ENCODE measurements at regions not wholly inside any gene's neighbourhood (a gene's known extent, or its start where the extent isn't known, plus 50 kb on each side); places are given as distances from the start of the nearest gene placed in this dataset.
A peak's percentile ranks its signal among the peaks of the same experiment; 100 is the strongest.

DNA sequence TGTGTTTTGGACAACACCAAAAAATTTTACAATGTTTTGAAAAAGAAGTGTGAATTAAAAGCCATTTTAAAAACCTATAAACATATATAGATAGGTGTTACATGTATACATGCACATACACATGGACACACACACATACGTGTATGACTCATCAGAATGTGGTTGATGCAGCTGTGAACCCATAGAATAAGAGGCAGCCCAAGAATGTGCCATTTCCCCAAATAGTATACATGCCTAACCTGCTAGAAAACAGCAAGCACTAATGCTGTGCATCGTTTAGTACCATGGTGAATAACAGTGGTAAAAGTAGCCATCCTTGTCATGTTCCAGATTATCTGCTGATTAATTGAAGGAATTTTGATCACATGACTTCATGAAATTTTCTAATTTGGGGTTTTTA, 149.0 kb downstream of the DSEL start:
- no peak overlapping the region for H3K4me3 ChIP-seq (ENCODE audit: low read depth, low read length)
- DNase-seq (ENCODE audit: low read depth, low spot score), result no peak
- CTCF ChIA-PET, result interaction anchor here (1.0 kb wide), 1 partner anchor 12 kb away, joined by 3 read pairs; no protein-coding TSS in a partner anchor
- POLR2A ChIA-PET, result no interaction called here
- TF ChIP-seq, protein P1, sequence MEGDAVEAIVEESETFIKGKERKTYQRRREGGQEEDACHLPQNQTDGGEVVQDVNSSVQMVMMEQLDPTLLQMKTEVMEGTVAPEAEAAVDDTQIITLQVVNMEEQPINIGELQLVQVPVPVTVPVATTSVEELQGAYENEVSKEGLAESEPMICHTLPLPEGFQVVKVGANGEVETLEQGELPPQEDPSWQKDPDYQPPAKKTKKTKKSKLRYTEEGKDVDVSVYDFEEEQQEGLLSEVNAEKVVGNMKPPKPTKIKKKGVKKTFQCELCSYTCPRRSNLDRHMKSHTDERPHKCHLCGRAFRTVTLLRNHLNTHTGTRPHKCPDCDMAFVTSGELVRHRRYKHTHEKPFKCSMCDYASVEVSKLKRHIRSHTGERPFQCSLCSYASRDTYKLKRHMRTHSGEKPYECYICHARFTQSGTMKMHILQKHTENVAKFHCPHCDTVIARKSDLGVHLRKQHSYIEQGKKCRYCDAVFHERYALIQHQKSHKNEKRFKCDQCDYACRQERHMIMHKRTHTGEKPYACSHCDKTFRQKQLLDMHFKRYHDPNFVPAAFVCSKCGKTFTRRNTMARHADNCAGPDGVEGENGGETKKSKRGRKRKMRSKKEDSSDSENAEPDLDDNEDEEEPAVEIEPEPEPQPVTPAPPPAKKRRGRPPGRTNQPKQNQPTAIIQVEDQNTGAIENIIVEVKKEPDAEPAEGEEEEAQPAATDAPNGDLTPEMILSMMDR (IDR thresholded peaks at IDR 0.05; ENCODE audit: insufficient read depth, low read length, missing control alignments), result no peak

DNA sequence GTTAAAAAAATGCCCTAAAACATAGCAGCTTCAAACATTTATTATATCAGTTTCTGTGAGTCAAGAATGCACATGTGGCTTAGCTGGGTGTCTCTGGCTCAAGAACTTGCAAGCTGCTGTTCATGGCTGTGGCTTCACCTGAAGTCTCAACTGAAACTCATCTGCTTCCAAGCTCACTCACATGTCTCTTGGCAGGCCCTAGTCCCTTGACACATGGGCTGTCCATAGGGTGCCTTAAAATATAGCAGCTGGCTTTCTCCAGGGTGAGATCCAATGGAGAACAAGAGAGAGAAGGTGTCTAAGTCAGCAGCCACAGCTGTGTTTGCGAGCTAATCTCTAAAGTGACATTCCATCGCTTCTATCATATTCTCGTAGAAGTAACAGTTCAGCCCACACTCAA, 152.8 kb downstream of the DSEL start:
- POLR2A ChIA-PET, result no interaction called here
- TF ChIP-seq, protein P1 (IDR thresholded peaks at IDR 0.05; ENCODE audit: insufficient read depth, low read length, missing control alignments), result no peak
- CTCF ChIA-PET, result interaction anchor here (0.7 to 1.1 kb wide), 2 partner anchors 62 to 64 kb away, joined by 3 read pairs; no protein-coding TSS in a partner anchor
- no peak overlapping the region for H3K4me3 ChIP-seq (ENCODE audit: low read depth, low read length)
- no peak for DNase-seq (ENCODE audit: low read depth, low spot score)

DNA sequence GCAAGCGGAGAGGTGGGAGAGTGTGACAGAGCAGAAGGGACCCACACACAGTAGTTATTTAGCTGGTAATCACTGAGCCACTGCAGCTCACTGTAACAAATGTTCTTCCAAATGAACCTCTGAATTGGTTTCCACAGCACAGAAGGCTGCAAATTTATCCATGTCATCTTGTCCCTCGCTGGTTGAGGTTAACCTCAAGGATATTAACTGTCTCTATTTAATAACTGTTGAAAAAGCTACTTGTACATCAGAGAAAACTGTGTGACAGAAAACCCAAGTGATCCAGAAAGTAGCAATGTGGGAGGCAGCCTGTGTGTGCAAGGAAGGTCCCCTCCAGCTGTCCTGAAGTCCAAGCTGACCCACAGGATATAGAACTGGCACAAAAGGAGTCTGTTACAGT, 153.6 kb downstream of the DSEL start:
- no peak for DNase-seq (ENCODE audit: low read depth, low spot score)
- no peak overlapping the region for H3K4me3 ChIP-seq (ENCODE audit: low read depth, low read length)
- ChIA-PET POLR2A (no interaction called here), CTCF (interaction anchor here (0.7 to 1.1 kb wide), 2 partner anchors 63 to 65 kb away, joined by 3 read pairs; no protein-coding TSS in a partner anchor)
- TF ChIP-seq, protein P1 (IDR thresholded peaks at IDR 0.05; ENCODE audit: insufficient read depth, low read length, missing control alignments), result no peak

DNA sequence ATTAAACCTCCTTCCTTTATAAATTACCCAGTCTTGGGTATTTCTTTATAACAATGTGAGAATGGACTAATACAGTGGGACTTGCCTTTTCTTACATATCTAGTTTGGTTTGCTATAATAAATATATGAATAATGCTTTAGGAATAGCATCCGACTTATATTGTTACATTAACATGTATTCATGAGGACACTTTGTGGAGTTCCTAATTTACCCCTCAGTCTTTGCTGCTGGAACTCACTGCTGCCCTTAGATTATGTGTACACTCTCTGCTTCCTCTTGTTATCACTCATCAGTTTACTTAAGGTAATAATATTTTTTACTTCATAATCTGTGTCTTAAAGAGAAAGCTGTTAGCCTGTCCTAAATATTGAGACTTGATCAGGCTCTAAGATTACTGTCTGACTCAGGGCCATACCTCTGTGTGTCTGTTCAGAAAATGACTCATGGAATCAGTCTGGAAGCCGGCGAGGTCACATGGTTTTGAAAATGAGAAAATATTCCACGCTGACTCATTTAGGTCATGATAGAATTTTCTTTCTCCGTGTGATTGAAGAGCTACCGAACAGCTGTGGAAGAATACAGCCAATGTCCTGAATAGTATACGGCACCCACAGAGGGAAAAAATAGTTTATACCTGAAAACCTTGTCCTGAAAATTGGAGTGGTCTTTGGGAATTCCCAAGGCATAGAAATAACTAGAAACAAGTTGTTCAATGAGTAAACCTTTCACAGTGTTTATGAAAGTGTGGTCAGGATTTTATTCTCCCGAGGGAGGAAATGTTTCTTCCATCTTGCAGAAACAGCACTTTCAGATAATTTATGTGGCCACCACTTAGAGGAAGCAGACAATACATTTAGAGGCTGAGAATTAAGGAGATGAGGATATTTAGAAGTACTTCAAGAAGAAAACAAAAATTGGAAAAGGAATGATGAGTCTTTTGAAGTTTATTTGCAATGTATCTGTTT, 156.4 kb downstream of the DSEL start:
- peak overlapping the region; percentile 38 for H3K4me3 ChIP-seq (ENCODE audit: low read depth, low read length)
- ChIA-PET POLR2A (no interaction called here), CTCF (no interaction called here)
- DNase-seq (ENCODE audit: low read depth, low spot score), result peak; percentile 67
- TF ChIP-seq, protein P1 (IDR thresholded peaks at IDR 0.05; ENCODE audit: insufficient read depth, low read length, missing control alignments), result no peak

DNA sequence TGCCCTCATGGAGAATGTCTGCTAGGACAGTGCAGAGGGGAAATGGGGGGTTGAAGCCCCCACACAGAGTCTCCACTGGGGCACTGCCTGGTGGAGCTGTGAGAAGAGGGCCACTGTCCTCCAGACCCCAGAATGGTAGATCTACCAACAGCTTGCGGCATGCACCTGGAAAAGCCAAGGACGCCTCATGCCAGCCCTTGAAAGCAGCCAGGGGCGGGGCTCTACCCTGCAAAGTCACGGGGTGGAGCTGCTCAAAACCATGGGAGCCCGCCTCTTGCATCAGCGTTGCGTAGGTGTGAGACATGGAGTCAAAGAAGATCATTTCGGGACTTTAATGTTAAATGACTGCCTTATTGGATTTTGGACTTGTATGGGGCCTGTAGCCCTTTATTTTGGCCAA, 157.6 kb downstream of the DSEL start:
- no peak for DNase-seq (ENCODE audit: low read depth, low spot score)
- TF ChIP-seq, protein P1 (IDR thresholded peaks at IDR 0.05; ENCODE audit: insufficient read depth, low read length, missing control alignments), result no peak
- H3K4me3 ChIP-seq (ENCODE audit: low read depth, low read length), result no peak overlapping the region
- CTCF ChIA-PET, result no interaction called here
- POLR2A ChIA-PET, result no interaction called here

DNA sequence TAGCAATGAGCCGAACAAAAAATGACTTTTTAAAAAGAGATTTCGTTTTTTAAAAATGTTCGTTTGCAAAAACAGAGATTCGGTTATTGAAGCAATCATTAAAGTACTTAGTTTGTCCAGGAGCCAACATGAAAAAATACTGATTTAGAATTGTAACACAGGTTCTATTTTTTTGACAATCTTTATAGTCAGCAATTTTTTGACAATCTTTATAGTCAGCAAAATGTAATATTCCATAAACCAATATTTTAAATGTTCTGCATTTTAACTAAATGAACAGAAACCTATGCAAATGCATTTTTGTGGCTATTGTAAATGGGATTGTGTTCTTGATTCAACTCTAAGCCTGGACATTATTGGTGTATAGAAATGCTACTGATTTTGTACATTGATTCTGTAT, 161.8 kb downstream of the DSEL start:
- ChIA-PET POLR2A (no interaction called here), CTCF (no interaction called here)
- TF ChIP-seq, protein P1 (IDR thresholded peaks at IDR 0.05; ENCODE audit: insufficient read depth, low read length, missing control alignments), result no peak
- no peak overlapping the region for H3K4me3 ChIP-seq (ENCODE audit: low read depth, low read length)
- no peak for DNase-seq (ENCODE audit: low read depth, low spot score)
